ENCODE measurements at regions not wholly inside any gene's neighbourhood (a gene's known extent, or its start where the extent isn't known, plus 50 kb on each side); places are given as distances from the start of the nearest gene placed in this dataset.
"Not testable (repeated sequence)": the region's sequence is repeated elsewhere in the genome, so short reads cannot be mapped to it uniquely, and the experiment has no call there.

DNA sequence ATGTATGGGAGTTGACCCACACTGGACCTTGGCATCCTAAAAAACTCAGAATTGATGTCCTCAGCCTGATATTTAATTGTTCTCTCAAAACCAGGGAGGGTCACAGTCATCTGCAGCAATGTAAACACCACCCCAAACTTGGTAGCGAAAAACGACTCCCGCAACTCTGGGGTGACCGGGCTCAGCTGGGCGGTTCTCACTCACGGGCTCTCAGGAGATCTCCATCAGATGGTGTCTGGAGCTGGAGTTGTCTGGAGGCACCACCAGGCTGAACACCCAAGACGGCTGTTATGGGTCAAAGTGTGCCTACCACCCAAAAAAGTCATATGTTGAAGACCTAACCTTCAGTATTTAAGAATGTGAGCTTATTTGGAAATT lies 50.9 kb upstream of the NXT1 start:
- DNase-seq: no peak

GRCh38 chr20:23298926-23299672 lies 51.5 kb upstream of the NXT1 start:
- no peak for DNase-seq

GRCh38 chr20:23298155-23298554 lies 52.4 kb upstream of the NXT1 start:
- DNase-seq: no peak

- DNase-seq: no peak
Observed at GRCh38 chr20:23296841-23297701, 53.5 kb upstream of the NXT1 start.

DNA sequence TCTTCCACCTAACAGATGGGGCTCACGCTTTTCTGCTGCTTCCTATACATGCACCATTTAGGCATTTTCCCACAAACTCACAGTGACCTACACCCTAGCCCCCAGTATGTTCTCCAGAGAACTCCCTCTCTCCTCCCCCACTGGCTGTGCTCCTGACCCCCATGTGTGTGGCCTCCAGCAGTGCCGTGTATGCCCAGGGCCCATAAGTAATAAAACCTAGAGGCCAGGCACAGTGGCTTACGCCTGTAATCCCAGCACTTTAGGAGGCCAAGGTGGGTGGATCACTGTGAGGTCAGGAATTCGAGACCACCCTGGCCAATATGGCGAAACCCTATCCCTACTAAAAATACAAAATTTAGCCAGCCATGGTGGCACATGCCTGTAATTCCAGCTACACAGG lies 54.7 kb upstream of the NXT1 start:
- DNase-seq: no peak

DNA sequence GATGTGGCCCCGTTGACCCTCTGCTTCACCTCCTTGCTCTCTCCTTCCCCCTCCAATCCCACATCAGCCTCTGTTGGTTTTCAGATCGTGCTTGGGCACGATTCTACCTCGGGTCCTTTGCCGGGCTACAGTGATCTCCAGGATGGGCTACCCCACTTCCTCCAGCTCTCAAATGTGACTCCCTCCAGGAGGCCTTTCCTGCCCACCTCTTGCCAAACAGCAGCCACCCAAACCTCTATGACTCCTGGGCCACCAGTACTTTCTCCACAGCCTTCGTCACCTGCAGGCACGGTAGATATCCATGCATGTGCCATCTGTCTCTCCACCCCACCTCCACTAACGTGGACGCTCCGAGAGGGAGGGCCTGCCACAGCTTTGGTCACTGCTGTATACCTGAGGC lies 55.9 kb upstream of the NXT1 start:
- DNase-seq: no peak

GRCh38 chr20:23294166-23294565 lies 56.4 kb upstream of the NXT1 start:
- no peak for DNase-seq

- DNase-seq: no peak
Observed at GRCh38 chr20:23293689-23294088, 56.9 kb upstream of the NXT1 start.

DNA sequence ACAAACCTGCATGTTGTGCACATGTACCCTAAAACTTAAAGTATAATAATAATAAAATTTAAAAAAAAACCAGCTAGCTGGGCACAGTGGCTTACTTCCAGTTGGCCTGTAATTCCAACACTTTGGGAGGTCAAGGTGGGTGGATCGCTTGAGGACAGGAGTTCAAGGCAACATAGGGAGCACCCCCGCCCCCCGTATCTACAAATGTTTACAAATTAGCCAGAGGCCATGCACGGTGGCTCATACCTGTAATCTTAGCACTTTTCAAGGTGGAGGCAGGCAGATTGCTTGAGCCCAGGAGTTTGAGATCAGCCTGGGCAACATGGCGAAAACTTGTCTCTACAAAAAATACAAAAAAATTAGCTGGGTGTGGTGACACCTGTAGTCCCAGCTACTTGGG lies 58.3 kb upstream of the NXT1 start:
- not testable (repeated sequence) for DNase-seq

GRCh38 chr20:23291575-23292240 lies 58.9 kb upstream of the NXT1 start:
- no peak for DNase-seq

GRCh38 chr20:23290761-23291574 lies 59.6 kb upstream of the NXT1 start:
- no peak for DNase-seq

DNA sequence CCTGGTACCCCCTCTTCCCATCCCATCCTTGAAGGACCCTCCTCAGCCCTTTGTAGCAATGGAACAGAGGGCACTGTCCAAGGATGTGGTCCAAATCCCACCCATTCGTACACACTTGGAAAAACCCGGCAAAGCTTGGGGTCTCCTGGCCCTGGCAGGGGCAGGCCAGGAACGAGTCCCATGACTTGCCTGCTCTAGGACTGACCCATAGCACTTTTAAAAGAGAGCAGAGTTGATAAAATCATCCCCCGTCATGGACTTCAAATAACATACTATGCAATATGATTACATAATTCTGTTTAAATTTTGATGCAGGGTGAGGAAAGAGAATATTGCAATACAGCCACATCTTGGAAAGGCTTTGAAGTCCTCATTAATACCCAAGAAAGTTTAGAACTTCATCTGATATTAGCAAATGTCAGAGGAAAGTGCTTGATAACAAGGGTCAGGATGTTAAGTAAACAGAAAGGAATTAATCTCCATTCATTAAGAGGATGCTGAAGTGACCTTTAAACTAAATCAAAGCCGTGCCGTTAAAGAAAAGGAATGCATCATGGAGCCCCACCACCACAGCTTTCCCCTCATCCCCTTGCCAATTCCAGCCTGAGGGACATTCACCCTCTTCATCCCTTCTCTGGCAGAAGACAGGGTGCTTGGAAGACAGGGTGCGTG lies 60.7 kb upstream of the NXT1 start:
- no peak for DNase-seq

DNA sequence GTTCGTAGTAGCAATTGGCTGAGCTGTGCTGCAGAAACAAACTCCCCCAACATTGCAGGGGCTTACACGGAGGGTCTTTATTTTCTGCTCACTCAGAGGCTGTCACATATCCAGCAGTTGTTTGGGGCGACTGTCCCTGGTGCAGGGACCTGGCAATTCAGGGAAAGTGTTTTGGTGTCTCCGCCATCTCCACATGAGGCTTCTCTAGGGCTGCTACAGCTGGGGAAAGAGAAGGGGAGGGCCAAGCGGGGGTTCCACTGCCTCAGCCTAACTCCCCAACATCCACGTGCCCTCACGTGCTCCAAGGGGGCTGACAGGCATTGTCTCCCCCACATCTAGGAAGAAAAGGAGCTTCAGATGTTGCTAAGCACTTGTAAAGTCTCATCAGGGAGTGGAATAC lies 61.3 kb upstream of the NXT1 start:
- no peak for DNase-seq

- DNase-seq: no peak
Observed at GRCh38 chr20:23287354-23288190, 63.0 kb upstream of the NXT1 start.

GRCh38 chr20:23286346-23286745 lies 64.2 kb upstream of the NXT1 start:
- DNase-seq: no peak

DNA sequence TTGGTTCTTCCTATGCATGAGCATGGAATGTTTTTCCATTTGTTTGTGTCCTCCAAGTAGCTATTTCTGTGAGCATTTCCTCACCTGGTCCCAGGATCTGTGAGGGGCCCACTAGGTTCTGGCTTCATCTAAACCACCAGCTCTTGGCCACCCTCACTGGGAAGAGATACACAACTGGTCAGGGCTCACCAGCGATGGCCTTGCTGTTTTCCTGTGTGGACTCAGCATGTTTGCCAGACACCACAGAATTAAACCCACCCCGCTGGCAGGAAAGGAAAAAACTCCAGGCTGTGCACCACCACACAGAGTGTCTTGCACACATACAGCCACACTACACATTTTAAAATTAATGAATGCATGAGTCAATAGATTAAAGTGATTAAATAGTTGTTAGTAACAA lies 65.1 kb upstream of the NXT1 start:
- DNase-seq: no peak

DNA sequence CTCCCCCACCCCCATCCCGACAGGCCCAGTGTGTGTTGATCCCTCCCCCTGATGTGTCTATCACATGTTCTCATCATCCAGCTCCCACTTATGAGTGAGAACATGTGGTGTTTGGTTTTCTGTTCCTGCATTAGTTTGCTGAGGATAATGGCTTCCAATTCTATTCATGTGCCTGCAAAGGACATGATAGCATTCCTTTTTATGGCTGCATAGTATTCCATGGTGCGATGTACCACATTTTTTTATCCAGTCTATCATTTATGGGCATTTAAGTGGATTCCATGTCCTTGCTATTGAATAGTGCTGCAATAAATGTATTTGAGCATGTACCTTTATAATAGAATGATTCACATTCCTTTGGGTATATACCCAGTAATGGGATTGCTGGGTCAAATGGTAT lies 66.6 kb upstream of the NXT1 start:
- DNase-seq: no peak

DNA sequence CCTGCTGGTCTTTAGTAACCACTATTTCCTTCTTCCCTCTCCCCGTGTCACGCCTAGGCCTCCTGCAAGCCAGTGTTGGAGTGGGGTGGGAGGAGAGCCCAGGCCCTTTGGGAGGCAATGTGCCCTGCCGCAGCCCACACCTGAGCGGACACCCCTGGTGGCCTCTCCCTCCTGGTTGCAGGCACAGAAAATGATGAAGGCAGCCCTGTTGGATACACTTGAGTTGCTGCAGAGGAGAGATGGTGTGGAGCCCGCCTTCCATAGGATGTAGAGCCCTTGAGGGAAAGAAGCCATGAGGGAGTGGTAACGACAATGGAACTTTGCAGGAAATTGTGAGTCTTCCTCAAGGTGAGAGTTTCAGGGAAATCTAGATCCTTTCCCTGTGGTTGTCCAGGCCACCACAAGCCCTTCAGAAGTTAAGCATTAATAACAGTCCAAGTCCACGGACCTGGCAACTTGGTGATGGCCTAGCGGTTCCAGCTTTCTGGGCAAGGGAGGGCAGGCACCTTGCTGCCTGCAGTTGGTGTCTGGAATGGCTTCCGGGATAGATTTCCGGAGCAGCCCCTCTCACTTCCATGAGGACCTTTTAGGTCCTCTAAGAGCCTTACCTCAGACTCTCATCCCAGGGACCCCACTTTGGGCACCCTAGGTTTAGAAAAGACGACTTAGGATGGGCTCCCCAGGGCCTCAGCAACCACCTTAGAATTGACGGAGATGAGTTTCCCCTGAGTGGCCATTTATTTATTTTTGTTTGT lies 67.3 kb upstream of the NXT1 start:
- no peak for DNase-seq

GRCh38 chr20:23282546-23282945 lies 68.0 kb upstream of the NXT1 start:
- DNase-seq: no peak

GRCh38 chr20:23282111-23282510 lies 68.5 kb upstream of the NXT1 start:
- no peak for DNase-seq

- no peak for DNase-seq
Observed at GRCh38 chr20:23279836-23280235, 70.8 kb upstream of the NXT1 start.

Data from DMS79 treated with DMSO at 0.1 percent for 48 hours (cell line).